Activated CD8-positive, alpha-beta memory T cell treated with anti-CD3 and anti-CD28 coated beads for 36 hours (primary cell): ENCODE measurements at regions not wholly inside any gene's neighbourhood (a gene's known extent, or its start where the extent isn't known, plus 50 kb on each side); places are given as distances from the start of the nearest gene placed in this dataset.

Source experiments
- CTCF ChIA-PET: fragments of 350-600 bp; sonication (Branson Sonifier 250); formaldehyde crosslinking; loops from one replicate; lab custom pipeline; 2021; ENCODE audit warnings: antibody characterized with exemption; lab: Charles Lee
- POLR2A ChIA-PET: fragments of 350-600 bp; sonication (Branson Sonifier 250); formaldehyde crosslinking; loops from one replicate; lab custom pipeline; 2021; ENCODE audit warnings: antibody characterized with exemption; lab: Charles Lee

GRCh38 chr7:142698429-142698828 lies 50.8 kb upstream of the PRSS1 start:
- CTCF ChIA-PET: no interaction called here
- POLR2A ChIA-PET: no interaction called here

- ChIA-PET CTCF (no interaction called here), POLR2A (no interaction called here)
These were observed 52.0 kb upstream of the PRSS1 start for GRCh38 chr7:142697270-142697669.

GRCh38 chr7:142696456-142697179 lies 52.7 kb upstream of the PRSS1 start:
- ChIA-PET POLR2A (no interaction called here), CTCF (no interaction called here)

- CTCF ChIA-PET: interaction anchor here (1.6 kb wide), 1 partner anchor 89 kb away, joined by 3 read pairs; no protein-coding TSS in a partner anchor
- POLR2A ChIA-PET: no interaction called here
These were observed 55.4 kb upstream of the PRSS1 start for GRCh38 chr7:142693911-142694310.

GRCh38 chr7:142690554-142691182 lies 58.6 kb upstream of the PRSS1 start:
- ChIA-PET CTCF (no interaction called here), POLR2A (no interaction called here)

GRCh38 chr7:142689439-142690120 lies 59.7 kb upstream of the PRSS1 start:
- POLR2A ChIA-PET: no interaction called here

GRCh38 chr7:142685877-142686508 lies 63.3 kb upstream of the PRSS1 start:
- CTCF ChIA-PET: no interaction called here
- POLR2A ChIA-PET: no interaction called here

More at GRCh38 chr7:142689439-142690120, 59.7 kb upstream of the PRSS1 start:
- CTCF ChIA-PET: no interaction called here

- ChIA-PET CTCF (no interaction called here), POLR2A (no interaction called here)
These were observed 67.8 kb upstream of the PRSS1 start for GRCh38 chr7:142681314-142682092.

- ChIA-PET POLR2A (no interaction called here), CTCF (no interaction called here)
These were observed 77.8 kb upstream of the PRSS1 start for GRCh38 chr7:142671506-142671905.

GRCh38 chr7:142670511-142670910 lies 78.8 kb upstream of the PRSS1 start:
- ChIA-PET POLR2A (no interaction called here), CTCF (interaction anchor here (1.0 kb wide), 1 partner anchor 113 kb away, joined by 3 read pairs; no protein-coding TSS in a partner anchor)

GRCh38 chr7:142669074-142669654 lies 80.1 kb upstream of the PRSS1 start:
- CTCF ChIA-PET: interaction anchor here (1.2 kb wide), 1 partner anchor 114 kb away, joined by 3 read pairs; no protein-coding TSS in a partner anchor
- POLR2A ChIA-PET: no interaction called here

- CTCF ChIA-PET: interaction anchor here (1.2 kb wide), 1 partner anchor 115 kb away, joined by 3 read pairs; no protein-coding TSS in a partner anchor
- POLR2A ChIA-PET: no interaction called here
These were observed 80.8 kb upstream of the PRSS1 start for GRCh38 chr7:142668495-142668894.

- POLR2A ChIA-PET: no interaction called here
- CTCF ChIA-PET: no interaction called here
These were observed 91.9 kb upstream of the PRSS1 start for GRCh38 chr7:142657376-142657775.

GRCh38 chr7:142654398-142654797 lies 94.9 kb upstream of the PRSS1 start:
- ChIA-PET POLR2A (no interaction called here), CTCF (no interaction called here)

GRCh38 chr7:142647749-142648148 lies 101.5 kb upstream of the PRSS1 start:
- ChIA-PET POLR2A (no interaction called here), CTCF (no interaction called here)

GRCh38 chr7:142646386-142647140 lies 102.7 kb upstream of the PRSS1 start:
- POLR2A ChIA-PET: no interaction called here

GRCh38 chr7:142645777-142646176 lies 103.5 kb upstream of the PRSS1 start:
- ChIA-PET POLR2A (no interaction called here), CTCF (no interaction called here)

More at GRCh38 chr7:142646386-142647140, 102.7 kb upstream of the PRSS1 start:
- CTCF ChIA-PET: no interaction called here

GRCh38 chr7:142642316-142642715 lies 107.0 kb upstream of the PRSS1 start:
- POLR2A ChIA-PET: no interaction called here
- CTCF ChIA-PET: no interaction called here
